Endothelial cell of umbilical vein (primary cell): ENCODE measurements at regions not wholly inside any gene's neighbourhood (a gene's known extent, or its start where the extent isn't known, plus 50 kb on each side); places are given as distances from the start of the nearest gene placed in this dataset.
A peak's percentile ranks its signal among the peaks of the same experiment; 100 is the strongest.

Source experiments
- POLR2AphosphoS5 ChIP-seq: IDR thresholded peaks from 2 replicates; pipeline ENCODE4 v1.6.1; 2012; ENCODE audit warnings: low read depth, mild to moderate bottlenecking, control low read depth, low read length, moderate library complexity; ENCODE audit not compliant: insufficient read depth
- TF ChIP-seq, protein P1 (sequence below), 2 donors: IDR thresholded peaks; 1 replicate in 1 of 2; 2 replicates in 1 of 2; pipeline ENCODE4 v1.5.1; 2011; ENCODE audit warnings: low read length in 2 of 2, mild to moderate bottlenecking in 2 of 2, moderate library complexity in 2 of 2, control low read depth in 1 of 2, inconsistent platforms in 1 of 2, low read depth in 1 of 2; ENCODE audit not compliant: insufficient read depth in 1 of 2; ENCODE audit errors: extremely low read depth in 1 of 2

DNA sequence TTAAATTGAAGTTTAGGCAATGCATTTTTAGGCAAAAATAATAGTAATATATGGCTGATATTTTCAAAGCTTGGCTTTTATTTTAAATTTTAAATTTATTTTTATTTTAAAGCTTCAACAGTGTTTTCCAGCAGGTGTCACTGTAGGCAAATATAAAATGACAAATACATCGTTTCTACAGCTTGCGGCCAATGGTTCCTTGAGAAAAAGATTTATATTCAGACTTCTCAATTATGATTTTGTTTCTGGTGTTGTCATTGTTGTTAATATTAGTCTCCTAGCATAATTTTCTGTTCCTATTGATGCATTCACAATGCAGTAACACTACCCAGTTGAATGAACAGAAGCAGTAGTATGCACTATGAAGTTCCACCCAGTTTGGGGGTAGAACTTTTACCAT, 220.7 kb upstream of the DNAJC19 start:
- TF ChIP-seq, protein P1, sequence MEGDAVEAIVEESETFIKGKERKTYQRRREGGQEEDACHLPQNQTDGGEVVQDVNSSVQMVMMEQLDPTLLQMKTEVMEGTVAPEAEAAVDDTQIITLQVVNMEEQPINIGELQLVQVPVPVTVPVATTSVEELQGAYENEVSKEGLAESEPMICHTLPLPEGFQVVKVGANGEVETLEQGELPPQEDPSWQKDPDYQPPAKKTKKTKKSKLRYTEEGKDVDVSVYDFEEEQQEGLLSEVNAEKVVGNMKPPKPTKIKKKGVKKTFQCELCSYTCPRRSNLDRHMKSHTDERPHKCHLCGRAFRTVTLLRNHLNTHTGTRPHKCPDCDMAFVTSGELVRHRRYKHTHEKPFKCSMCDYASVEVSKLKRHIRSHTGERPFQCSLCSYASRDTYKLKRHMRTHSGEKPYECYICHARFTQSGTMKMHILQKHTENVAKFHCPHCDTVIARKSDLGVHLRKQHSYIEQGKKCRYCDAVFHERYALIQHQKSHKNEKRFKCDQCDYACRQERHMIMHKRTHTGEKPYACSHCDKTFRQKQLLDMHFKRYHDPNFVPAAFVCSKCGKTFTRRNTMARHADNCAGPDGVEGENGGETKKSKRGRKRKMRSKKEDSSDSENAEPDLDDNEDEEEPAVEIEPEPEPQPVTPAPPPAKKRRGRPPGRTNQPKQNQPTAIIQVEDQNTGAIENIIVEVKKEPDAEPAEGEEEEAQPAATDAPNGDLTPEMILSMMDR (IDR thresholded peaks at IDR 0.05; ENCODE audit: extremely low read depth in 1 of 2, insufficient read depth in 1 of 2, low read depth in 1 of 2, low read length in 2 of 2): peak; percentile 5 to 20
- TF ChIP-seq POLR2AphosphoS5: no peak
